ENCODE measurements at regions not wholly inside any gene's neighbourhood (a gene's known extent, or its start where the extent isn't known, plus 50 kb on each side); places are given as distances from the start of the nearest gene placed in this dataset.

- ChIA-PET POLR2A (no interaction called here), CTCF (no interaction called here)
Observed at GRCh38 chr10:124171561-124171960, 78.2 kb upstream of the CHST15 start.

GRCh38 chr10:124170631-124171030, 77.2 kb upstream of the CHST15 start:
- Mint-ChIP-seq H3K36me3 (ENCODE audit: insufficient read depth, unreplicated experiment) (no peaks in the 10 kb centered on the region), H3K27ac (ENCODE audit: unreplicated experiment) (no peak overlapping the region), H3K4me1 (ENCODE audit: low read depth, unreplicated experiment) (no peaks in the 10 kb centered on the region), H3K4me3 (ENCODE audit: unreplicated experiment) (no peak overlapping the region), H3K9me3 (ENCODE audit: unreplicated experiment) (no peaks in the 10 kb centered on the region), H3K27me3 (ENCODE audit: insufficient read depth, unreplicated experiment) (peaks cover 9% of the 10 kb centered on the region)
- Histone ChIP-seq H3K4me1 (no peaks in the 10 kb centered on the region), H3K27me3 (replicated peaks; ENCODE audit: control insufficient read depth, insufficient read depth, low read length) (peaks cover 1% of the 10 kb centered on the region), H3K4me3 (ENCODE audit: low read depth, low read length) (no peak overlapping the region), H3K36me3 (ENCODE audit: control insufficient read depth, insufficient read depth, low read length) (no peaks in the 10 kb centered on the region), H3K9me3 (no peaks in the 10 kb centered on the region)
- intact Hi-C loops (cut with micrococcal nuclease; ENCODE audit: unreplicated experiment): no loop called here
- ChIA-PET POLR2A (no interaction called here), CTCF (no interaction called here)
- no TSS peak for BruUV-seq (replicated peaks)
- DNase-seq: no peak
- TF ChIP-seq CTCF (IDR thresholded peaks at IDR 0.05; ENCODE audit: insufficient read depth in 1 of 2, low read depth in 1 of 2, low read length in 1 of 2, severe bottlenecking in 1 of 2, unreplicated experiment in 1 of 2): no peak

More at GRCh38 chr10:124171561-124171960, 78.2 kb upstream of the CHST15 start:
- no peaks in the 10 kb centered on the region for H3K9me3 Mint-ChIP-seq (ENCODE audit: unreplicated experiment)
- Histone ChIP-seq H3K9me3 (no peaks in the 10 kb centered on the region), H3K36me3 (ENCODE audit: control insufficient read depth, insufficient read depth, low read length) (no peaks in the 10 kb centered on the region), H3K4me3 (ENCODE audit: low read depth, low read length) (no peak overlapping the region), H3K4me1 (no peaks in the 10 kb centered on the region), H3K27me3 (replicated peaks; ENCODE audit: control insufficient read depth, insufficient read depth, low read length) (peaks cover 1% of the 10 kb centered on the region)
- TF ChIP-seq CTCF (IDR thresholded peaks at IDR 0.05; ENCODE audit: insufficient read depth in 1 of 2, low read depth in 1 of 2, low read length in 1 of 2, severe bottlenecking in 1 of 2, unreplicated experiment in 1 of 2): no peak
- no TSS peak for BruUV-seq (replicated peaks)
- no peak overlapping the region for H3K27ac Mint-ChIP-seq (ENCODE audit: unreplicated experiment)
- no peak for DNase-seq
- intact Hi-C loops (cut with micrococcal nuclease; ENCODE audit: unreplicated experiment): no loop called here
- no peaks in the 10 kb centered on the region for H3K36me3 Mint-ChIP-seq (ENCODE audit: insufficient read depth, unreplicated experiment)
- no peak overlapping the region for H3K4me3 Mint-ChIP-seq (ENCODE audit: unreplicated experiment)
- H3K27me3 Mint-ChIP-seq (ENCODE audit: insufficient read depth, unreplicated experiment): peaks cover 9% of the 10 kb centered on the region
- H3K4me1 Mint-ChIP-seq (ENCODE audit: low read depth, unreplicated experiment): no peaks in the 10 kb centered on the region

- H3K36me3 ChIP-seq (ENCODE audit: control insufficient read depth, insufficient read depth, low read length): no peaks in the 10 kb centered on the region
- no peak for TF ChIP-seq CTCF (IDR thresholded peaks at IDR 0.05; ENCODE audit: insufficient read depth in 1 of 2, low read depth in 1 of 2, low read length in 1 of 2, severe bottlenecking in 1 of 2, unreplicated experiment in 1 of 2)
- Mint-ChIP-seq H3K4me1 (ENCODE audit: low read depth, unreplicated experiment) (no peaks in the 10 kb centered on the region), H3K4me3 (ENCODE audit: unreplicated experiment) (no peak overlapping the region), H3K27me3 (ENCODE audit: insufficient read depth, unreplicated experiment) (peaks cover 14% of the 10 kb centered on the region), H3K36me3 (ENCODE audit: insufficient read depth, unreplicated experiment) (no peaks in the 10 kb centered on the region), H3K9me3 (ENCODE audit: unreplicated experiment) (no peaks in the 10 kb centered on the region), H3K27ac (ENCODE audit: unreplicated experiment) (no peak overlapping the region)
- no TSS peak for BruUV-seq (replicated peaks)
- no peak overlapping the region for H3K4me3 ChIP-seq (ENCODE audit: low read depth, low read length)
- no peaks in the 10 kb centered on the region for H3K9me3 ChIP-seq
- intact Hi-C loops (cut with micrococcal nuclease; ENCODE audit: unreplicated experiment): no loop called here
- no peaks in the 10 kb centered on the region for H3K4me1 ChIP-seq
- ChIA-PET CTCF (no interaction called here), POLR2A (no interaction called here)
- no peak for DNase-seq
- H3K27me3 ChIP-seq (replicated peaks; ENCODE audit: control insufficient read depth, insufficient read depth, low read length): peaks cover 1% of the 10 kb centered on the region
Observed at GRCh38 chr10:124168991-124169802, 75.8 kb upstream of the CHST15 start.
